ENCODE measurements at regions not wholly inside any gene's neighbourhood (a gene's known extent, or its start where the extent isn't known, plus 50 kb on each side); places are given as distances from the start of the nearest gene placed in this dataset.

- Histone ChIP-seq H3K27ac (ENCODE audit: low read depth, low read length) (no peak overlapping the region), H2AFZ (ENCODE audit: low read depth, low read length, poor library complexity, severe bottlenecking) (no peak overlapping the region), H3K4me1 (ENCODE audit: control insufficient read depth in 1 of 2, insufficient read depth in 2 of 2, low read length in 2 of 2) (no peaks in the 10 kb centered on the region), H3K9ac (ENCODE audit: low read length) (no peak overlapping the region), H3K36me3 (ENCODE audit: control insufficient read depth in 1 of 2, insufficient read depth in 2 of 2, low read length in 2 of 2) (no peaks in the 10 kb centered on the region), H3K4me3 (replicated peaks in 1 of 2; ENCODE audit: low read depth in 1 of 2, low read length in 2 of 2) (no peak overlapping the region), H3K27me3 (ENCODE audit: insufficient read depth, low read length) (peaks cover 48% of the 10 kb centered on the region), H3K9me2 (ENCODE audit: insufficient read depth) (no peaks in the 10 kb centered on the region), H3K79me2 (ENCODE audit: insufficient read depth, low read length) (no peaks in the 10 kb centered on the region), H3K4me2 (ENCODE audit: low read length) (no peak overlapping the region), H3K9me3 (ENCODE audit: control insufficient read depth in 1 of 2, insufficient read depth in 1 of 2, low read depth in 1 of 2, low read length in 2 of 2) (no peaks in the 10 kb centered on the region), H4K20me1 (ENCODE audit: insufficient read depth) (no peaks in the 10 kb centered on the region)
- POLR2A ChIA-PET, result no interaction called here
- TF ChIP-seq EGR1 (IDR thresholded peaks at IDR 0.05; ENCODE audit: low read depth), result no peak
- TF ChIP-seq TCF7L2 (IDR thresholded peaks at IDR 0.05; ENCODE audit: borderline replicate concordance, extremely low read depth, insufficient read depth, insufficient read length), result no peak
- no TSS peak for BruUV-seq (replicated peaks)
- CTCF ChIA-PET, result no interaction called here
- intact Hi-C loops (cut with micrococcal nuclease), result no loop called here
- RAD21 ChIA-PET (ENCODE audit: low non-redundant PET in 1 of 2, low total read pairs in 2 of 2, uncharacterized antibody in 2 of 2, unreplicated experiment in 2 of 2), result no interaction called here
- no peak for ATAC-seq
- DNase-seq (ENCODE audit: low read depth, low spot score), result no peak
Observed at GRCh38 chr20:57908704-57909630, 199.2 kb upstream of the PMEPA1 start.

GRCh38 chr20:57908226-57908625 lies 198.4 kb upstream of the PMEPA1 start:
- Histone ChIP-seq H3K4me1 (ENCODE audit: control insufficient read depth in 1 of 2, insufficient read depth in 2 of 2, low read length in 2 of 2) (no peaks in the 10 kb centered on the region), H3K4me3 (replicated peaks in 1 of 2; ENCODE audit: low read depth in 1 of 2, low read length in 2 of 2) (no peak overlapping the region), H2AFZ (ENCODE audit: low read depth, low read length, poor library complexity, severe bottlenecking) (no peak overlapping the region), H4K20me1 (ENCODE audit: insufficient read depth) (no peaks in the 10 kb centered on the region), H3K36me3 (ENCODE audit: control insufficient read depth in 1 of 2, insufficient read depth in 2 of 2, low read length in 2 of 2) (no peaks in the 10 kb centered on the region), H3K4me2 (ENCODE audit: low read length) (no peak overlapping the region), H3K79me2 (ENCODE audit: insufficient read depth, low read length) (no peaks in the 10 kb centered on the region), H3K9me2 (ENCODE audit: insufficient read depth) (no peaks in the 10 kb centered on the region), H3K27ac (ENCODE audit: low read depth, low read length) (no peak overlapping the region), H3K9ac (ENCODE audit: low read length) (no peak overlapping the region), H3K9me3 (ENCODE audit: control insufficient read depth in 1 of 2, insufficient read depth in 1 of 2, low read depth in 1 of 2, low read length in 2 of 2) (no peaks in the 10 kb centered on the region), H3K27me3 (ENCODE audit: insufficient read depth, low read length) (peaks cover 50% of the 10 kb centered on the region)
- ChIA-PET RAD21 (ENCODE audit: low non-redundant PET in 1 of 2, low total read pairs in 2 of 2, uncharacterized antibody in 2 of 2, unreplicated experiment in 2 of 2) (no interaction called here), POLR2A (no interaction called here), CTCF (interaction anchor here (0.5 kb wide), 1 partner anchor 253 kb away, joined by 4 read pairs; no protein-coding TSS in a partner anchor)
- intact Hi-C loops (cut with micrococcal nuclease), result no loop called here
- TF ChIP-seq CTCF (IDR thresholded peaks at IDR 0.05 in 2 of 3, conservative IDR thresholded peaks at IDR 0.05 in 1 of 3; ENCODE audit: borderline replicate concordance in 1 of 3, insufficient read depth in 1 of 3, low read depth in 2 of 3, low read length in 2 of 3) (no peak), CBX3 (IDR thresholded peaks at IDR 0.05; ENCODE audit: low read depth) (no peak), ATF3 (IDR thresholded peaks at IDR 0.05) (no peak), MAX (IDR thresholded peaks at IDR 0.05) (no peak), EZH2phosphoT487 (IDR thresholded peaks at IDR 0.05; ENCODE audit: borderline replicate concordance) (no peak)
- no TSS peak for BruUV-seq (replicated peaks)
- ATAC-seq, result no peak
- no peak for DNase-seq (ENCODE audit: low read depth, low spot score)

Measured in HCT116 (cell line).